ENCODE measurements at regions not wholly inside any gene's neighbourhood (a gene's known extent, or its start where the extent isn't known, plus 50 kb on each side); places are given as distances from the start of the nearest gene placed in this dataset.

DNA sequence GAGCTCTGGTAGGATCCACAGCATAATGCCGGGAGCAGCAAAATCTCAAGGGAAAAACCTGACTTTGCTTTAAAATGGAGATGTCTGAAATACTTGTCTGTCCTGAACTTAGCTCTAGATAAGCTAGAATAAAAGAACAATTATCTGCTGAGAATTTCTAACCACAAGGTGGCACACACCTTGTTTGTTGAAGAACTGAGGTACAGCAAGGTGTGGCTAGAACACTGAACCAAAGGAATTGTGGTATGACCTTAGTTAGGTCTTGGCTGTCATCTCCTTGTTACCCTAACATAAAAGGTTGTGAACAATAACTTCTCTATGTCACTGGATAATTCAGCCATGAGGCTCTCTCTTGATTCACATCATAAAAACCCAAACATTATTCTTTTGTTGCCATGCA, 72.3 kb upstream of the ANXA1 start:
- Histone ChIP-seq H3K27ac (ENCODE audit: low read depth, low read length) (no peak overlapping the region), H3K4me2 (ENCODE audit: low read depth, low read length, poor library complexity, severe bottlenecking) (no peak overlapping the region)
- no peak for TF ChIP-seq EZH2phosphoT487 (conservative IDR thresholded peaks at IDR 0.05; ENCODE audit: low read length)
- no peak for TF ChIP-seq CTCF (IDR thresholded peaks at IDR 0.05; ENCODE audit: insufficient read depth, low read length, poor library complexity, severe bottlenecking)

DNA sequence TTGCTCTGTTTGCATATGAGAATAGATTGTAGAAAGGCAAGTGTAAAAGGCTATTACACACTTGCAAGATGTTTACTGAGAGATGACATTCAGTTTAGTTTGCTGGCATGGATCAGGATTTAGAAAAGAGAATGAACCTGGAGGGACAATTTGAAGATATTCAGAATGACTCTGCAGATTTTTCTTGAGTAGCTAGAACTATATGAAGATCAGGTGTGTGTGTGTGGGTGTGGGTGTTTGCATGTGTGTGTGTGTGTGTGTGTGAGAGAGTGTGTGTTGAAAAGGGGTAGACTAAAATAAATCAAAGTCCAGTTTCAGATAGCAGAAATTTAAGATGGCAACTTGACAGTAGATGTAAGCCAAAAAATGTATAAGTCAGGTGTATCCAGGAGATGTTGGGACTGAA, 74.0 kb upstream of the ANXA1 start:
- Histone ChIP-seq H2AFZ (ENCODE audit: low read depth, low read length, severe bottlenecking) (no peak overlapping the region), H3K4me3 (ENCODE audit: insufficient read depth, low read length, poor library complexity, severe bottlenecking) (no peak overlapping the region), H3F3A (ENCODE audit: insufficient read depth) (no peaks in the 10 kb centered on the region), H3K27me3 (ENCODE audit: low read length) (no peaks in the 10 kb centered on the region), H3K79me2 (ENCODE audit: insufficient read depth, low read length) (no peaks in the 10 kb centered on the region), H3K27ac (ENCODE audit: low read depth, low read length) (no peak overlapping the region), H3K36me3 (ENCODE audit: low read length) (no peaks in the 10 kb centered on the region), H3K9ac (ENCODE audit: low read length) (no peak overlapping the region), H3K9me2 (replicated peaks; ENCODE audit: insufficient read depth, low read length) (no peaks in the 10 kb centered on the region), H3K9me3 (ENCODE audit: insufficient read depth, low read length) (no peaks in the 10 kb centered on the region), H4K20me1 (ENCODE audit: low read depth, low read length) (no peaks in the 10 kb centered on the region), H3K4me2 (ENCODE audit: low read depth, low read length, poor library complexity, severe bottlenecking) (no peak overlapping the region)
- no peak for TF ChIP-seq EZH2phosphoT487 (conservative IDR thresholded peaks at IDR 0.05; ENCODE audit: low read length)

More for the DNA sequence above, 72.3 kb upstream of the ANXA1 start:
- no peak overlapping the region for H2AFZ ChIP-seq (ENCODE audit: low read depth, low read length, severe bottlenecking)
- no peaks in the 10 kb centered on the region for H3F3A ChIP-seq (ENCODE audit: insufficient read depth)
- no peak overlapping the region for H3K4me3 ChIP-seq (ENCODE audit: insufficient read depth, low read length, poor library complexity, severe bottlenecking)
- H3K9me3 ChIP-seq (ENCODE audit: insufficient read depth, low read length): no peaks in the 10 kb centered on the region
- no peak overlapping the region for H3K9ac ChIP-seq (ENCODE audit: low read length)
- no peaks in the 10 kb centered on the region for H3K27me3 ChIP-seq (ENCODE audit: low read length)
- H3K79me2 ChIP-seq (ENCODE audit: insufficient read depth, low read length): no peaks in the 10 kb centered on the region
- no peaks in the 10 kb centered on the region for H3K9me2 ChIP-seq (replicated peaks; ENCODE audit: insufficient read depth, low read length)
- no peaks in the 10 kb centered on the region for H3K36me3 ChIP-seq (ENCODE audit: low read length)
- no peaks in the 10 kb centered on the region for H4K20me1 ChIP-seq (ENCODE audit: low read depth, low read length)

DNA sequence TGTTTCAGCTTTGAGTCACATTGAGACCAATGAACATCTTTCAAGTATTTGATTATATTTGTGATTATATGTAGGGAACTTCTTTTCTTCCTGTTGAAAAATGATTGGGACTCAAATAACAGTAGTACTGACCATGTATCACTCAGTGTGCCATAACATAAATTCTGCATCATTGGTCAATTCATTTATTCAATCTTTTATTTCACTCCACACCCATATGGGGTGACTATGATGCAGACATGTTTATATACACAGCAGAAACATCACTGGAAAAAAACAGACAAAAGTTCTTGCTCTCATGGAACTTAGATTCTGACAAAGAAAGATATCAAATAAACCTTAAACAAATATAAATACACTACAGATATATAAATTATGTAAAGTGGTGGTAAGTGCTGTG, 74.7 kb upstream of the ANXA1 start:
- Histone ChIP-seq H3K27ac (ENCODE audit: low read depth, low read length) (no peak overlapping the region), H3K9me2 (replicated peaks; ENCODE audit: insufficient read depth, low read length) (no peaks in the 10 kb centered on the region), H2AFZ (ENCODE audit: low read depth, low read length, severe bottlenecking) (no peak overlapping the region), H3K4me2 (ENCODE audit: low read depth, low read length, poor library complexity, severe bottlenecking) (no peak overlapping the region), H3K36me3 (ENCODE audit: low read length) (no peaks in the 10 kb centered on the region), H3K27me3 (ENCODE audit: low read length) (no peaks in the 10 kb centered on the region), H3K9me3 (ENCODE audit: insufficient read depth, low read length) (no peaks in the 10 kb centered on the region), H3K79me2 (ENCODE audit: insufficient read depth, low read length) (no peaks in the 10 kb centered on the region), H3F3A (ENCODE audit: insufficient read depth) (no peaks in the 10 kb centered on the region), H4K20me1 (ENCODE audit: low read depth, low read length) (no peaks in the 10 kb centered on the region), H3K9ac (ENCODE audit: low read length) (no peak overlapping the region), H3K4me3 (ENCODE audit: insufficient read depth, low read length, poor library complexity, severe bottlenecking) (no peak overlapping the region)
- TF ChIP-seq CTCF (IDR thresholded peaks at IDR 0.05; ENCODE audit: insufficient read depth, low read length, poor library complexity, severe bottlenecking): no peak
- no peak for TF ChIP-seq EZH2phosphoT487 (conservative IDR thresholded peaks at IDR 0.05; ENCODE audit: low read length)

DNA sequence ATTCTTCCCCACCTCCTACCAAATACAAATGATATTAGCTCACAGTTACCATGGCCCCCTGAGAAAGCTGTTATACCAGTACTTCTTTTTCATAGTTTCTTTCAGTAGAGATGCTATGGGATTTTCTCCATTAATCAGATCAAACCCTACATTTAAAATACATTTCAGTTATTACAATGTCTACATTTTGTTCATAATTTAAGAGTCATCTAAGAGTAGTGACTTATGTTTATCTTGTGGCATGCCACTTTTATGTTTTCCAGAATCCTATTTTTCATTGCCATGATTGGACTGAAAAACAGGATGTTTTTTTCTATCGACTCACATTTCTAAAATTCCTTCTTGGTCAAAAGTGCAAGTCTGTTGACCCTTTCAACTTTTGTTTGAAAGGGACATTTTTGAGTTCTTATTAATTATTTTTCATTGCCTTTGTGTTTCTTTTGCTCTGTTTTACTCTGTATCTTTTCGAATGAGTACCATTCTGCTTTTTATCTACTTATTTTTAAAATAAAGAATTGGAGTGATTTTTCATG, 77.4 kb upstream of the ANXA1 start:
- H3K36me3 ChIP-seq (ENCODE audit: low read length): no peaks in the 10 kb centered on the region
- H2AFZ ChIP-seq (ENCODE audit: low read depth, low read length, severe bottlenecking): no peak overlapping the region
- H3K4me3 ChIP-seq (ENCODE audit: insufficient read depth, low read length, poor library complexity, severe bottlenecking): no peak overlapping the region
- no peaks in the 10 kb centered on the region for H3K79me2 ChIP-seq (ENCODE audit: insufficient read depth, low read length)
- no peaks in the 10 kb centered on the region for H3K9me3 ChIP-seq (ENCODE audit: insufficient read depth, low read length)
- TF ChIP-seq CTCF (IDR thresholded peaks at IDR 0.05; ENCODE audit: insufficient read depth, low read length, poor library complexity, severe bottlenecking) (no peak), EZH2phosphoT487 (conservative IDR thresholded peaks at IDR 0.05; ENCODE audit: low read length) (no peak)
- H3K27me3 ChIP-seq (ENCODE audit: low read length): no peaks in the 10 kb centered on the region
- H3K9ac ChIP-seq (ENCODE audit: low read length): no peak overlapping the region
- no peak overlapping the region for H3K27ac ChIP-seq (ENCODE audit: low read depth, low read length)
- no peaks in the 10 kb centered on the region for H3F3A ChIP-seq (ENCODE audit: insufficient read depth)
- no peak overlapping the region for H3K4me2 ChIP-seq (ENCODE audit: low read depth, low read length, poor library complexity, severe bottlenecking)
- no peaks in the 10 kb centered on the region for H3K9me2 ChIP-seq (replicated peaks; ENCODE audit: insufficient read depth, low read length)
- no peaks in the 10 kb centered on the region for H4K20me1 ChIP-seq (ENCODE audit: low read depth, low read length)

Measured in SU-DHL-6 (cell line).